ENCODE measurements at regions not wholly inside any gene's neighbourhood (a gene's known extent, or its start where the extent isn't known, plus 50 kb on each side); places are given as distances from the start of the nearest gene placed in this dataset.

DNA sequence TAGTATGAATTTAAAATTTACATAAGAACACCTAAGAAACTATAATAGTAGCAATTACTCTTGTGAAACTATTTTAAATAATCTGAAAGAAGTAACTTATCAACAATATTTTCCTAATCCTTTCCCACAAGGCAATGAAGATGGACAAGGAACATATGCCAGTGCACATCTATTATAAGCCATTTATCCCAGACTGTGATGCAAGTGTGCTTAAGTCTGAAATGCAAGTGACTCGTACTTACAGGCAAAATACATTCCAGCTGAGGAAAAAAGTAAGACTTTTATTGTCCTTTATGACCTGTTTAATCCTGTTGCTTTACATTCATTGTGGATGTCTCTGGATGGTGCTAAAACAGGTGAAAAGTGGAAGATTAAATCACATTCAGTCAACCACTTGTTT is 709.4 kb downstream of the ZNF385D start:
- TF ChIP-seq EZH2phosphoT487 (IDR thresholded peaks at IDR 0.05; ENCODE audit: insufficient read depth, low read depth): no peak
- TF ChIP-seq EZH2 (IDR thresholded peaks at IDR 0.05; ENCODE audit: insufficient read depth, poor library complexity, severe bottlenecking): no peak
